HEK293T (cell line): ENCODE measurements at regions not wholly inside any gene's neighbourhood (a gene's known extent, or its start where the extent isn't known, plus 50 kb on each side); places are given as distances from the start of the nearest gene placed in this dataset.

ENCODE experiments used
- ARNT ChIP-seq: fragments of 450-650 bp; IDR thresholded peaks from 2 replicates; pipeline ENCODE4 v1.6.1; 2017; ENCODE audit warnings: mild to moderate bottlenecking
- BHLHE40 ChIP-seq: fragments of 450-650 bp; IDR thresholded peaks from 2 replicates; pipeline ENCODE4 v1.6.1; 2016; ENCODE audit warnings: mild to moderate bottlenecking, moderate library complexity, borderline replicate concordance
- PKNOX1 ChIP-seq: fragments of 450-650 bp; IDR thresholded peaks from 2 replicates; pipeline ENCODE4 v1.6.1; 2016

DNA sequence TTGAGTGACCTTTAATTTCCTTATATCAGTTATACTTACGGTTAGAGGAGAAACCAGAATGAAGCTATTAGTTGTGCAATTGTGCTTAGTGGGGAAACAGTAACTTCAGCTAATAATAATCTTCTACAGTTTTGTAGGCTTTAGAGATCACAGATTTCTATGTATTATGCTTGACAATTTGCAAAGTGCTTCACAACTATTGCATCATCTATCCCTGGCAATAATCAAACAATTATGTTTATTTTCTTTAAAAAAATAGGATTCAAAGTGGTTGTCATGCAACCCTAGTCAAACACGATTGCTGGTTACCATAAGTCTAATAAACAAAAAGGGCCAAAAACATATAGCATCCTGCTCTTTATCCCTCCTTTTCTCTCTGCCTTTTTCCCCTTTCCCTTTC, 530.3 kb downstream of the NXPH1 start:
- TF ChIP-seq BHLHE40: no peak
- TF ChIP-seq PKNOX1: no peak
- TF ChIP-seq ARNT: no peak
